ENCODE measurements at regions not wholly inside any gene's neighbourhood (a gene's known extent, or its start where the extent isn't known, plus 50 kb on each side); places are given as distances from the start of the nearest gene placed in this dataset.

DNA sequence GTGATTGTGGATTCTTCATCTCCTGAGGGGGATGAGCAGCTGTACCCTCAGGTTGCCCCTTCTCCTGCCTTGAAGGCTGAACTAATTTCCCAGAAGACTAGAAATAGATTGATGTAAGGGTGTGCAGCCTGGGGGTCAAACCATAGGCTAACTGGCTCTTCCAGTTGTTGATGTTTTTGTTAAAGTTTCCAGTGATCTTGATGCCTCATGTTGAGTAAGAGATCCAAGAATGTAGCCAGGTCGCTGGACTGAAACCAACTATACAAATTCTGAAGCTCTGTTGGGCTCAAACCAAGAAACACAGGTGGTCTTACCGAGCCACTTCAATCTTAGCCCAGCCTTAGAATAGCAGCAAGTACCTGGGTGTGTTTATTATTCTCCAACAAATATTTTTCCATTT lies 391.8 kb downstream of the KLF5 start:
- no peak for DNase-seq (ENCODE audit: low read depth)

DNA sequence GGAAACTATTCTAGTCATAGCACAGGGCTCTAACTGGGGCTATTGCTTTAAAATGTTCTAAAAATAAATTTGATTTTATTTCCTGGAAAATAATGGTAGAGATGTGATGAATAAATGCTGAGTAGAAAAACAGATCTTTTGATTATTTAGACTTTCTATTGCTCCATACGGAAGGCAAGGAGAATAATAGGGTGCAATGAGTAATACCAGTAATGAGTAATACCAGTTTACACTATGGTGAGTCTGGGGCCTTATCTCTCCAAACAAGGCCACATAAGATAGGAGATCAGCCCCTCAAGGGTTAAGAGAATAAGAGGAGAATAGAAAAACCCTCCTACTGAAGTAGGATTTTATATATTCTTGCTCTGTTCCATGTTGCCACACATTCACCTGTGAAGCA lies 390.4 kb downstream of the KLF5 start:
- DNase-seq (ENCODE audit: low read depth), result no peak

DNA sequence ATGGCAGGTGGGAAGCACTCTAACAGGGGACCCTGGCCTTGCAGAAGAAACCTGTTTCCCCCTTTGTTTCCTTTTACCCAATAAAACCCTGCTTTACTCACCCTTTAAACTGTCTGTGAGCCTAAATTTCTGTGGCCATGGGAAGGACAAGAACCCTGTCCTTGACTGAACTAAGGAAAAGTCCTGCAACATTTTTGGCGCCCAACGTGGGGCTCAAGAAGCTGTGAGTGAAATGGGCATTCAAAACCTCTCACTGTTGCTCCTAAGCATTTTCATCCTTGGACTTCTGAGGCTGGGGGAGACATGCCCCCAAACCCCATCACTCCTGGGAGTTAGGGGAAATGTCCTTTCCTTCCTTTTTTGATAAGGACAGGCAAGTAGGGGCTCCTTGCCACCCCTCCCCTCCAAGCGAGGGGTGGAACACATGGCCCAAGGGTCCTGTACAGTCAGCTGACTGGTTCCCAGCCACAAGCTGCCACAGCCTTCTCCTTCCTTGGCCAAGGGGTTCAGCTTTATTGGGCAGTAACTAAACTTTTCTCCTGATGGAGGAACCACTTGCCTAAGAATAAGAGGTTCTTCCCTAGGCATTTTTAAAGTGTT lies 381.6 kb downstream of the KLF5 start:
- DNase-seq (ENCODE audit: low read depth), result no peak

DNA sequence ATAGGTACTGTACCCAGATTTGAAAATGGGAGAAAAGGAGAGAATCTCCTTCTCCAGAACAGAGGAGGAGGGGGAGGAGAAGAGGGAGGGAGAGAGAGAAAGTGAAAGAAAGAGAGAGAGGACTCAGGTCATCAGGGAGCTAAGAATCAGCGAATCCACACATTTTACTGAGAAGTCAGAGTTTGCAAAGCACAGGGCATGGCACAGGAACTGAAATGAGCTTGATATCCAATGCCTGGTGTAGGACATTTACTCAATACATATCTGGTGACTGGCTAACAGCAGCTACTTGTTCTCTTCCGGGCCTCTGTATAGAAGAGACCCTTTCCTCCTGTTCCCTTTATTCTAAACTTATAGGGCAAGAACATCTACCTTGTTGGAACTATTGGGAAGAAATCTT lies 375.1 kb downstream of the KLF5 start:
- no peak for DNase-seq (ENCODE audit: low read depth)

DNA sequence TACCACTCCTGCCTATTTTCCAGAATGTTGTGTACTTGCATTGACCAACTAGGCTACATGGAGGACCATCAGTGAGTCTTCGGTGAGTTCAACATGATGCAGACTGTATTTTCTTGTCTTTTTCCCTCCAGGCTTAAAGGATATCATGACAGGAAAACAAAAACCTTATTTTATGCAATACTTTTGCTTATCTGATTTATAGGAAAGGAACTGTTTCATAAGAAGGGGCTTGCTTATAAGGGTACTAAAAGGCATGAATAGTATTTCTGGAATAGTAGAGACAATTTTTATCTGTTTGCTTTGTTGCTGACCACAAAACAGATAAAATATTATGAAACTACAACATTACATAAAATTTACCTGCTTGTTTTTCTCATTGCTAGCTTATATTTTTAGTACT lies 374.7 kb downstream of the KLF5 start:
- DNase-seq (ENCODE audit: low read depth), result no peak

DNA sequence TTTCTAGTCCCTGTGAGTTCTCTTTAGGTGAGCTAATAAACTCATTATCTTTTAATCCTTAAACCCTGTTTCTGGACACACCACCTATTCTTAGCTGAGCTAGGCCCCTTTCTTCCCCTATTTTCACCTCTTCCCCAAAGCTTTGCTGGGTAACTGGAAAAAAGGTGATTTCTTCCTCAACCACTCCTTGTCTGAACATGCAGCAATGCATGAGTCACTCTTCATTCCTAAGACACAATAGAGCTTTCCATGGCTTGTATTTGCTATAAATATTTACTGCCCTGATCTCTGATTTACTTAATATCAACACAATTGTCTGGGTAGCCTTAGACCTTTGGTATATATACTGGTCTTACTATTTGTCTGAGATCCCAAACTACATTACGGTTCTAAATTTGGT lies 370.9 kb downstream of the KLF5 start:
- DNase-seq (ENCODE audit: low read depth), result no peak

DNA sequence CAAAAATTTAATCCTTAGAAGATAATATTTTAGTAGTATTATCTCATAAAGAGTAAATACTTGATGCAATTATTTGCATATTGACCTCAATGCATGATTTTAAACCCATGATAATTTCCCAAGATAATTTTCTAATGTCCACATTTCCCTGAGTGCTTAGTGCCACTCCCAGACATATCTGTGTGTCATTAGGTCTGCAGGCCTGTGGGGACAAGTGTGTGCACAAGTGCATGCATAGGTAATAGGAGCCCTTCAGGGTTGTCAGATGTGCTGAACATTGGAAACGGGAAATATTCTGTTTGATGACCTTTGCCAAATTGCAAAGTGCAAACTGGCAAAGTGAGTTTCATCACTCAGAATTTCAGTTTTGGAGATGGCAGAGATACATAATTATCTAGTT lies 369.9 kb downstream of the KLF5 start:
- DNase-seq (ENCODE audit: low read depth), result no peak

DNA sequence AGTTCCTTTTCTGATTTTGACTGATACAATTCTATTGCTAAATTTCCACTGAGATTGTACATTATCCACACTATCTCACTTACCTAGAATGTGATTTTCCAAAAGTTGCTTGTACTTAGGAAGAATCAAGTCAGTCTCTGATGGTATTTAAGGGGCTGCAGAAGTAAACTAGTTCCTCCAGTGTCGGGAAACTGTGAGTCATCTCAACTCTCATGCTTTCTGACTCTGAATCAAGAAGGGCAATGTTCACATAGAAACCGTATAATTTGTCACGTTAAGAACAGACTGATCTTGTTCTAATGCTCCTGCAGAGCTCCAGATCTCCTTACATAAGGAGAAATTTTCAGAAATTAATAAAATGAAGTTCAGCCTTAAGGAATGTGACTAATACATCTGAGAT lies 369.3 kb downstream of the KLF5 start:
- no peak for DNase-seq (ENCODE audit: low read depth)

DNA sequence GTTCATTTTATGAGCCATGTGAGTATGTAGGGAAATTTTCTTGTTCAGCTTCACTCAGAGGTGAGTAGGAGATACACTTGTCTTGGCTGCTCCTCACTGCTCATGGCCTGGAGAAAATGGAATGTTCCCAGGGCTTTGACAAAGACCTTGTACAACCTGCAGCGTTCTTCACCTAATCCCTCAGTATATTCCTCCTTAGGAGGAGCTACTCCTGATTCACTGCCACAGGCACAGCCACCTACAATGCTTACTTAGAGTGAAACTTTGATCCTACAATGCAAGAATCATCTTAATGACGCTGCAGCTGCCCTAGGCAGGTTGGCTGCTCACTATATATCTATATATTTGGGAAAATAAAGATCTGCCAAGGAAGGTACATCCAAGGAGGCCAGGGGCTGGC lies 364.2 kb downstream of the KLF5 start:
- DNase-seq (ENCODE audit: low read depth), result no peak

DNA sequence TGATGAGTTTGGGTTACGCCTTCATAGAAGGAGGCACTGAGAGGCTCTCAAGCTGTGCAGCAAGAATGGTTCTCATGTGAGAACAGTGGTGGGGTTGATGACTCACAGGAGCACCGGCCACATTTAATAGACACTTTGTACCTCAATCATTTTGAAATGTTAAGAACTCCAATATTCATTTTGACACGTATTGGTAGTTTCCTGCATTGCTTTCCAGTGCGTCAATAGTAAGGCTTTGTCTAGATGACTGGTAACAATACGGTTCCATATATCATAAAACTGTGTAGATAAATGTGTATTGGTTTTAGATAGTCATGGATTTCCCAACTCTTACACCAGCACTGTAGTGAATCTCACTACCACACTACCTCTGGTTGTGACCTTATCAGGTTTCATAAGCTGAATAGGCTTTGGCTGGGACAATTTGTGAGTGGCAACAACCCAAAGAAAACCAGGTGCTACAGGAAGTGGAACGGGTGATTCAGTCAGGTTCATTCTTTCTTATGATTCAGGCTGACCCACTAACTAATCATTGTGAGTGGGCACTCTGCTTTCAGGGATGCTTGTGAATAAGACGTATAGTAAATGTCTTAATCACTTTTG lies 362.6 kb downstream of the KLF5 start:
- DNase-seq (ENCODE audit: low read depth), result peak; percentile 25

DNA sequence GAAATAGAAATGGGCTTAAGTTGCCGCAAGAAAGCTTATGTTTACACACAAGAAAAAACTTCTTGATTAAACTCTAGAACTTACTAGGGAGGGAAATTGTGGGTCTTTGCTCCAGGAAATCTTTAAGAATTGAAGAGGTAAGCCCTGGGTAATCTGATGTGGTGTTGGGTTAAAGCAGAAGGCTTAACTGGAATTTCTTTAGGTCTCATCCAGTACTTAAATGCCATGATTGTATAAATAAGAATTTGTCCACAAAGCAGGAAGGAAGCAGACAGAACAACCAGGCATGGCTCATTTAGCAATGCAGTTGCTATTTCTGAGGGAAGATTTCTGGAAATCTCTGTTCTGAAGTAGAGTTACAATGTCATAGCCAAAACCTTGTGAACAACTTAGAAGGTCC lies 360.4 kb downstream of the KLF5 start:
- no peak for DNase-seq (ENCODE audit: low read depth)

DNA sequence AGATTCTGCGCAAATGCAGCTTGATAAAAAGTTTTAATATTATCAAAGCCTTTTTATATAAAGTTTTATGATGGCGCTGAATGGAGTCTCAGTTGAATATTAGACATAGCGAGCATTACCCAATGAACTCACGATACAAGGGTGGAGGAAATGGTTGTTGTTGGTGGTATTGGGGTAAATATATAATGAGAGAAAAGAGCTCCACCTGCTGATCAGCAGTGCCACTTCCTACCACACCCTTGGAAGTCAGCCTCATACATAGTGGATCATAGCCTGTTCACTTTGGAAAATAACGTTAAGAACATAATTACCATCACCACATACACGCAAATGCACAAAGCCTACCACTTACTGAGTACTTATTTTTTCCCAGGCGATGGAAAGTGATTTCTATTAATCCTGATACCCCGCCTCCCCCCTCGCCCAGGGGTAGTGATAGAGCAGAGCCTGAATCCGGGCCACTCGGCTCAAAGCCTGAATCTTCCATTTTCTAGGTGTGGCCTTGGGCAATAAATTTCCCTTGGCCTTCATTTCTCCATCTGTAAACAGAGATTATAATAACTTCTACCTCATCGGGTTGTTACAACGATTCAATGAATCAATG lies 358.3 kb downstream of the KLF5 start:
- DNase-seq (ENCODE audit: low read depth), result no peak

DNA sequence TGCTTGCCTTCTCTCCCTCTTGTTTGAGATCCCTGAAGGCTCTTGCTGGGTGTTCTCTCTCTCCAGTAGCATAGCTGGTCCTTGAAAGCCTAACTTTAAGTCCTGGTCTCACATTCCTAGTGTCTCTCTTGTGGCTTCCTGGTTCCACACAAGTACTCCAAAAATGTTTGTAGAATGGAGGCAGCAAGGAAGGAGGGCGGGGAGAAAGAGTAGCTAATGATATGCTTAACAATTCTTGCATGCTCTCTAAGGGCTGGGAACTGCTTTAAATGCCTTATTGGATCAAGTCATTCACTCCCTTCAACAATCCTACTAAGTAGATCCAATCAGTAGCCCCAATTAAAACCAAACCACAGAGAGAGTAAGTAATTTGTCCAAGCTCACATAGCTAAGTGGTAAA lies 357.3 kb downstream of the KLF5 start:
- DNase-seq (ENCODE audit: low read depth), result no peak

DNA sequence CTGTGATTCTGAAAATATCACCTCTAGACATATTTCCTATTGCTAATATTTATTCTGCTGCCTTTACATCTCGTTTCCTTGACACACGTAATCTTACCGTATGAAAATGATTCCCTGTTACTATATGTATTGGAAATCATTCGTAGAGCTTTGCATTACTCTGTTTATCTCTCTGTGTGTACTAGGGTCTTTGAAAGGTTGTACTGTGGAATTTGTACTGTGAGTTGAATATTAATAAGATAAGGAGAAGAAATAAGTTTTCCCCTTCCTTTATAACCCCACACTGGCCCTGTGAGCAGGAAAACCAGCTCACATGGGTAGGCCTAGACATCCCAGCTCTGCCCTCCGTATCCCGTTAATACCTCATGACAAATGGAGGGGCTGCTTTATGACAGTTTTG lies 354.9 kb downstream of the KLF5 start:
- DNase-seq (ENCODE audit: low read depth), result no peak

DNA sequence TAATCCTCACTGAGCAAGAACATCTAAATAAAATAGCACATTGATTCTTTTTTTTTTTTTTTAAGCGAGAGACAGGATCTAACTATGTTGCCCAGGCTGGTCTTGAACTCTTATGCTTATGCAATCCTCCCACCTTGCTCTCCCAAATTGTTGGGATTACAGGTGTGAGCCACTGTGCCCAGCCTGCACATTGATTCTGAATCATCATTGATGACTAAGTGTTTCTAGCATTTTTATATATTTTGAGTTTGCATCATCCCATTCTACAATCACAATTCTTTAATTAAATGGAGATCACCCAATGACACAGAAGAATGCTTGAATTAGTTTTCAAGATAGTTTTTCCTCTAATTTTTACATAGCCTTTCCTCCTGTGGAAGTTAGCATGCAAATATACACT lies 354.1 kb downstream of the KLF5 start:
- no peak for DNase-seq (ENCODE audit: low read depth)

DNA sequence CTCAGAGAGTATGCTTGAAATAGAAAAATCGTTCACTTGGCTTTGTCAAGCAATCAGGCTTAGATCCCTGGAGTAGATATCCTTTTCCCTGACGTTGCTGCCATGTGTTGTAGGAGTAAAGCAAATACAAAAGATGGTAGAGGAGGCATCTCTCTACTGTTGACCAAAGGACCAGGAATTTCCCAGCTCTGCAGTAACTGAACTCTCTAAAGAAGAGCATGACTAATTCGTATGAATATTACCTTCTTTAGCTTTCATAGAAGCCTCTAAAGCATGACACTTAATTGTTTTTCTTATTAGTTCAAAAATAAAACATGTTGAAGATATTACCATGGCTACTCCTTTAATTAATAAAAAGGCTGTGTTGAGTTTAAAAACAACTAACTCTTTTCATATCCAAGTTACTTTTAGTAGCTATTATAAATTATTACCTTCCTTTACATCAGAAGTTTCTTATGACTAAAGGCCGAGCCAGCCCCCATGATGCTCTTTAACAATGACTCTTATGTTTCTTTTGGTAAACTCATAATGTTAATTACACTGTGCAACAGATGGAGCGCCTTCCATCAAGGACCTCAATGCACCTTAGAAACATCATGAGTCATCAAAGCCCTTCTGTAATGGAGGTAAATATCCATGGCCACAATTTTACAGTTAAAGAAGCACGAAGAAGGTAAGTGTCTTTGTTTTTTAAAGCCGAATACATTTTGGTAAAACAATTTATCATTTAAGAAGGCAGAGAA lies 352.4 kb downstream of the KLF5 start:
- DNase-seq (ENCODE audit: low read depth), result no peak

DNA sequence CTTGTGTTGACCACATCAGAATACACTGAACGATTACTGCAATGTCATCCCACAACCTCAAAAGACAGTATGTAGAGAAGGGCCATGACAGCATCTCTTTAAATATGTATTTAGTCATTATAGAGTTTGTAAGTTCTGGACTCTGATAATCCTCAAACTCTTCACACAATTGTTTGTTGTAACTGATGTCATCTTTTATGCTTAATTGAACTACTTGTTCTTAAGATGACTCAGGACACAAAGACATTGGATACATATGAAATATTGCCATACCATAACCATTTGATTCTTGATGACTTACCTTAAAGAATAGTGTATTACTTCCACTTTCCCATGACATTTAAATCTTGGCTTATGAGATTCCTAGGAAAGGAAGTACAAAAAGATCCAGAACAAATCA lies 347.6 kb downstream of the KLF5 start:
- no peak for DNase-seq (ENCODE audit: low read depth)

DNA sequence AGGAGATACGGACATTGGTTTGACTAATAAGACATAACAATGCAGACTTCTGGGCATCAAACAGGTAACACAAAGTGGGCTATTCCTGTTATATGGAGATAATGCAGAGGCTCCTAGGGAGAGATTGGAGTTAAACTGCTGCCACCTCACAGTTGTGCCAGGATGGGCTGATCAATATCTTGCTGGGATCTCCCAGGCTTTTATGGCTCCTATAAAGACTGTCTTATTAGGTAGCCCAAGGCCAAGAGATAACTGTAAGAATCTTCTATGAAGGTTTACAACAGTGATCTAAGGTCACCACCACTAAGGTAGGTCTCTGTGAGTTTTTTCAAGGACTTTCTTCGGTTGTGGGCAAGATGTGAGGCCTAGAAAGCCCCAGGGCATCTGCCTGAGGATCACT lies 345.8 kb downstream of the KLF5 start:
- DNase-seq (ENCODE audit: low read depth), result no peak

DNA sequence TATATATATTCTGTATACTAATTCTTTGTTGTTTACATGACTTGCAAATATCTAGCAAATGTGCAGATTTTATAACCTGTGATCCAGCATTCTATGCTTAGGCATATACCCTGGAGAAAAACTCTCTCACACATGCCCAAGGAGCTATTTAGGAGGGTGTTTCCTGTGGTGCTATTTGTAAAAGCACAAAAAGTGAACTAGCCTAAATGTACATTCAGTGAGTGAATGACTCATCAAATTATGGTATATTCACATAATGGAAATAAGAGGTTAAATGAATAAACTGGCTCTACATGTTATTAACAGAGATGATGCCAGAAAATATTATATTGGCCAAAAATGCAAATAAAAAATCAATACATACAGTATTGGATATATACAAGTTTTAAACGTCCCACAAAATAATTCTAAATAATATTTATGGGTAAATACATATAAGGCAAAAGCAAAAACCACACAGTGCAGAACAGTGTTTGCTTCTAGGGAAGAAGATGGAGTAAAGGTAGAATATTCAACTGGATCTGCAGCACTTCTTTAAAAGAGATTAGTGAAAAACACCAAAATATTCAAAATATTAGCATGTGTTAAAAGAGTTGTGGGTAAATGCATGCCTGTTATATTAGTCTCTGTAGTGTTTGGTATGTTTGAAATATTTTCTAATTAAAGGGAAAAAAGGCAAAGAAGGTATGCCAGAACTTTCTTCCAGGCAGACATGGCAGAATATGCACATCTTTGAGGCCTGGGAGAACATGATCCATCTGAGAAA lies 344.7 kb downstream of the KLF5 start:
- no peak for DNase-seq (ENCODE audit: low read depth)

DNA sequence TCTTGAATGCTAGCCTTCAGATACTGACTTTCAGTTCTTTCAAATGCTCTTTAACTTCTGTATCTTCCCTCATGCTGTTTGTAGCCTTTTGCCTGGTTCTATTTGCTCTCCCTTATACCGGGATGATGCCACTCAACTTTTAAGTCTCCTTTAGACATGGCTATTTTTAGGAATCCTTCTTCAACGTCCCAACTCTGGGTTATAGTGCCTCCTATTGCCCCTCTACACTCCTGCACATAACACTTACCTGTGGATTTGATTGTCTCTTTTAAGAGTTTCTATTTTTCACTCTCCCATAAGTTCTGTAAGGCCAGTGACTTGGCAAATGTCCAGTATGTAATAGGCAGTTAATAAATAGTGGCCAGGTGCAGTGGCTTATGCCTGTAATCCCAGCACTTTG lies 343.0 kb downstream of the KLF5 start:
- DNase-seq (ENCODE audit: low read depth), result no peak

DNA sequence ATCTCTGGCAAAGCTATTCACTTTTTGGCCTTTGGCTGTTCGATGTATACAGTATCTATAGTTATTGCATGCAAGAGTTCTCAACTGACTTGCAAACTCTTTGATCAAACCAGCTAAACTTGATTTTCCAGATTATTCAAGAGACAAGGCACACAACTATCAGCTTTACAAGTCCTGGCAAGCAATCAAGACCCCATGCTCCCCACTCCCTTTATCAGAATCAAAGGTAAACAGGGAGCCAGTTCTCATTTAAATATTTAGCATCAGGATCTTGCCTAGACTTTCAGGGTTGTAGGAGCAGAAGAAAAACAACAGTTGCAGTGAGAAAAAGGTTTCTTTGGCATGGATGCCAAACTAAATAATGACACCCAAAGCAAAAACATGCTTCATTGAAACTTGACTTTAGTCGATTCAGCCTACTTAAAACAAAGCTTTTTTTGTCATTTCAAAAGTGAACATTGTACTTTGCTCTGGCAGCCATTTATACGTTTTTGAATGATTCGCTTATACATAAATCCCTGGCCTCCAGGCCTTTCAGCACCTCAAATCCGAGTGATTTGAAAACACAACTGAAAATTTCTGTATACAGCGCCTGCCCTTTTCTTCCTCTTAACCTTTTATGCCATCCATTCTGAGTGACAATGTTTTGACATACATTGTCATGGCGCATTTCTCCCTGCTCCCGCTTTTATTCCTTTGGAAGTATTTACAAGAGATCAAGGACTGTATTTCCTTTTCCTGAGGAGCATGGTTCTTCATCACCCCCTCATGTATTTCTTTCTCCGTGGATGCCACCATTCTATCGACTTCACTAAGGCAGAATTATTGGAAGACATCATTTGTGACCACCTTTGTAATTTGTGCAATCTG lies 340.8 kb downstream of the KLF5 start:
- DNase-seq (ENCODE audit: low read depth), result no peak
